HepG2 (cell line): ENCODE measurements at regions not wholly inside any gene's neighbourhood (a gene's known extent, or its start where the extent isn't known, plus 50 kb on each side); places are given as distances from the start of the nearest gene placed in this dataset.

Experiments
- BHLHE40 ChIP-seq: IDR thresholded peaks from 2 replicates; pipeline ENCODE4 v1.6.1; 2011; ENCODE audit warnings: low read length, improper control_type of control experiment
- CHD2 ChIP-seq: IDR thresholded peaks from 2 replicates; pipeline ENCODE4 v1.6.1; 2011; ENCODE audit warnings: low read depth, low read length, improper control_type of control experiment
- FOXK1 ChIP-seq: sonication (generic); formaldehyde crosslinking; IDR thresholded peaks from 2 replicates; pipeline ENCODE4 v1.4.0; 2020; ENCODE audit warnings: low read depth, missing genetic modification reagents, borderline replicate concordance
- GMEB2 ChIP-seq: IDR thresholded peaks from 2 replicates; pipeline ENCODE4 v1.6.1; 2016; ENCODE audit warnings: missing biosample characterization, missing genetic modification reagents, low read depth
- HDAC6 ChIP-seq: fragments of 200-600 bp; sonication (generic); IDR thresholded peaks from 2 replicates; pipeline ENCODE4 v1.7.0; 2017; ENCODE audit warnings: mild to moderate bottlenecking, antibody characterized with exemption, low read length, low read depth
- HNF4A ChIP-seq: sonication (generic); formaldehyde crosslinking; IDR thresholded peaks from 2 replicates; pipeline ENCODE4 v1.4.0; 2020; ENCODE audit warnings: missing genetic modification reagents
- KAT8 ChIP-seq: IDR thresholded peaks from 2 replicates; pipeline ENCODE4 v1.6.1; 2016; ENCODE audit warnings: missing genetic modification reagents, missing compliant biosample characterization
- MAFK ChIP-seq, 2 experiments: IDR thresholded peaks in 1 of 2; conservative IDR thresholded peaks in 1 of 2; 2 replicates each; pipeline ENCODE4 v1.6.1; 2011; ENCODE audit warnings: improper control_type of control experiment in 2 of 2, low read length in 2 of 2
- MED13 ChIP-seq: sonication (generic); formaldehyde crosslinking; IDR thresholded peaks from 2 replicates; pipeline ENCODE4 v1.5.0; 2020; ENCODE audit warnings: missing genetic modification reagents
- NFIB ChIP-seq: sonication (generic); formaldehyde crosslinking; IDR thresholded peaks from 2 replicates; pipeline ENCODE4 v1.9.0; 2021; ENCODE audit warnings: missing genetic modification reagents, mild to moderate bottlenecking, borderline replicate concordance
- PHF21A ChIP-seq: sonication (generic); formaldehyde crosslinking; IDR thresholded peaks from 2 replicates; pipeline ENCODE4 v1.5.0; 2020; ENCODE audit warnings: mild to moderate bottlenecking, missing genetic modification reagents
- PHF8 ChIP-seq: sonication (generic); formaldehyde crosslinking; IDR thresholded peaks from 2 replicates; pipeline ENCODE4 v1.5.0; 2020; ENCODE audit warnings: missing genetic modification reagents
- PLSCR1 ChIP-seq: sonication (generic); formaldehyde crosslinking; IDR thresholded peaks from 2 replicates; pipeline ENCODE4 v1.5.0; 2020; ENCODE audit warnings: missing genetic modification reagents, mild to moderate bottlenecking, borderline replicate concordance
- PTBP1 ChIP-seq: fragments of 200-400 bp; formaldehyde crosslinking; IDR thresholded peaks from 2 replicates; pipeline ENCODE4 v1.6.1; 2018; ENCODE audit warnings: low read length, low read depth; ENCODE audit not compliant: poor library complexity, severe bottlenecking
- SATB2 ChIP-seq: sonication (generic); formaldehyde crosslinking; IDR thresholded peaks from 2 replicates; pipeline ENCODE4 v1.5.0; 2020; ENCODE audit warnings: missing genetic modification reagents
- SP140L ChIP-seq: sonication (generic); formaldehyde crosslinking; IDR thresholded peaks from 2 replicates; pipeline ENCODE4 v1.4.0; 2020; ENCODE audit warnings: missing genetic modification reagents, borderline replicate concordance
- TOPORS ChIP-seq: sonication (generic); formaldehyde crosslinking; IDR thresholded peaks from 2 replicates; pipeline ENCODE4 v1.8.0; 2023; ENCODE audit warnings: mild to moderate bottlenecking, missing genetic modification reagents
- ZFP1 ChIP-seq: IDR thresholded peaks from 2 replicates; pipeline ENCODE4 v1.6.1; 2016
- ZFP82 ChIP-seq: sonication (generic); formaldehyde crosslinking; IDR thresholded peaks from 2 replicates; pipeline ENCODE4 v1.5.1; 2020; ENCODE audit warnings: mild to moderate bottlenecking, missing genetic modification reagents, borderline replicate concordance
- ZGPAT ChIP-seq: IDR thresholded peaks from 2 replicates; pipeline ENCODE4 v1.6.1; 2016; ENCODE audit warnings: mild to moderate bottlenecking
- ZNF136 ChIP-seq: sonication (generic); formaldehyde crosslinking; IDR thresholded peaks from 2 replicates; pipeline ENCODE4 v1.8.1; 2022; ENCODE audit warnings: low read depth, mild to moderate bottlenecking, moderate library complexity, missing genetic modification reagents
- ZNF180 ChIP-seq: sonication (generic); formaldehyde crosslinking; IDR thresholded peaks from 2 replicates; pipeline ENCODE4 v1.4.0; 2020; ENCODE audit warnings: low read depth, missing genetic modification reagents, borderline replicate concordance
- ZNF260 ChIP-seq: sonication (generic); formaldehyde crosslinking; IDR thresholded peaks from 2 replicates; pipeline ENCODE4 v1.4.0; 2020; ENCODE audit warnings: missing genetic modification reagents, low read depth, mild to moderate bottlenecking, borderline replicate concordance
- ZNF512B ChIP-seq: sonication (generic); formaldehyde crosslinking; IDR thresholded peaks from 2 replicates; pipeline ENCODE4 v1.5.1; 2020; ENCODE audit warnings: missing genetic modification reagents, mild to moderate bottlenecking, borderline replicate concordance
- ZNF780A ChIP-seq: sonication (generic); formaldehyde crosslinking; IDR thresholded peaks from 2 replicates; pipeline ENCODE4 v1.8.0; 2022; ENCODE audit warnings: mild to moderate bottlenecking, missing genetic modification reagents, moderate library complexity

GRCh38 chrX:39772057-39772832 is 325.5 kb downstream of the BCOR start (continued):
- TF ChIP-seq CHD2 (no peak), KAT8 (CRISPR knock-in tag) (0 out of 2 replicates have a peak, but pooled peaks have one; percentile 13), HDAC6 (no peak), SATB2 (CRISPR knock-in tag) (no peak), ZNF780A (CRISPR knock-in tag) (no peak), GMEB2 (CRISPR knock-in tag) (no peak), PTBP1 (no peak), ZGPAT (CRISPR knock-in tag) (peak; percentile 63; the same call in 1 of the 2 replicates), MAFK (conservative IDR thresholded peaks at IDR 0.05 in 1 of 2, IDR thresholded peaks at IDR 0.05 in 1 of 2; ENCODE audit: low read length in 2 of 2) (no peak), TOPORS (CRISPR knock-in tag) (no peak), FOXK1 (CRISPR knock-in tag) (peak; percentile 53; the same call in 1 of the 2 replicates), ZFP82 (no peak), ZFP1 (CRISPR knock-in tag) (no peak), PHF21A (CRISPR knock-in tag) (no peak), ZNF180 (no peak), ZNF136 (CRISPR knock-in tag) (no peak), HNF4A (0 out of 2 replicates have a peak, but pooled peaks have one; percentile 20), ZNF512B (CRISPR knock-in tag) (no peak), SP140L (CRISPR knock-in tag) (no peak), ZNF260 (CRISPR knock-in tag) (no peak), PHF8 (0 out of 2 replicates have a peak, but pooled peaks have one; percentile 19), PLSCR1 (no peak), BHLHE40 (no peak), NFIB (CRISPR knock-in tag) (no peak), MED13 (CRISPR knock-in tag) (no peak)
